GM21619 (cell line): ENCODE measurements at regions not wholly inside any gene's neighbourhood (a gene's known extent, or its start where the extent isn't known, plus 50 kb on each side); places are given as distances from the start of the nearest gene placed in this dataset.
"Not testable (repeated sequence)": the region's sequence is repeated elsewhere in the genome, so short reads cannot be mapped to it uniquely, and the experiment has no call there.

Experiments
- ATAC-seq: cut with Tn5 transposase; IDR thresholded peaks from one replicate; pipeline ENCODE4 v1.9.1; 2021; ENCODE audit not compliant: unreplicated experiment

GRCh38 chr4:17436047-17436749, 75.7 kb downstream of the QDPR start:
- ATAC-seq, result not testable (repeated sequence)

- no peak for ATAC-seq
Measured at GRCh38 chr4:17433827-17434226, 78.1 kb downstream of the QDPR start.

- no peak for ATAC-seq
Measured at GRCh38 chr4:17427991-17428390, 83.9 kb downstream of the QDPR start.

GRCh38 chr4:17426222-17426621, 85.7 kb downstream of the QDPR start:
- ATAC-seq, result no peak

- ATAC-seq, result no peak
Measured at GRCh38 chr4:17418010-17418409, 93.9 kb downstream of the QDPR start.

DNA sequence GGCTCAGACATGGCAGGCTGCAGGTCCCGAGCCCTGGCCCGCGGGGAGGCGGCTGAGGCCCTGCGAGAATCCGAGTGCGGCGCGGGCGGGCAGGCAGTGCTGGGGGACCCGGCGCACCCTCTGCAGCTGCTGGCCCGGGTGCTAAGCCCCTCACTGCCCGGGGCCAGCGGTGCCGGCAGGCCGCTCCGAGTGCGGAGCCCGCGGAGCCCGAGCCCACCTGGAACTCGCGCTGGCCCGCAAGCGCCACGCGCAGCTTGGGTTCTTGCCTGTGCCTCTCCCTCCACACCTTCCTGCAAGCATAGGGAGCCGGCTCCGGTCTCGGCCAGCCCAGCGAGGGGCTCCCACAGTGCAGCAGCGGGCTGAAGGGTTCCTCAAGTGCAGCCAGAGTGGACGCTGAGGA, 97.5 kb downstream of the QDPR start:
- no peak for ATAC-seq

- ATAC-seq, result no peak
Measured at GRCh38 chr4:17400686-17401085, 111.2 kb downstream of the QDPR start.

DNA sequence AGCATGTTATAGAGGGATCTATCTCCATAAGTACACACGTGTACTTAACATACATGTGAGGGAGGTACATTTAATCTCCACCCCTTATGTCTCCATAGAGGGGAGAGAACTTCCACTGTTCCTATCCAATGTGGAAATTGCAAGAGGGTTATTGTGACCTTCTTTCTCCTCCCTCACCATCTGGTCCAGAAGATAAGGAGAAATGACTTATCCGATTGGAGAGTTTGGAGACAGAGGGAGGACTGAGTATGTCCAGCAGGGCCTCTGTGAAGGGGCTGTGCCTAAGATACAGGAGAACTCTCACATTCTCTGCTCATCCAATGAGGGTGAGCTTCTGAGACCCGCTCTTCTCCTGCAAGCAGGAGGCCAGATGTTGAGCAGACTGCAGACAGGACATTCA, 113.1 kb downstream of the QDPR start:
- ATAC-seq, result no peak

- no peak for ATAC-seq
Measured at GRCh38 chr4:17398035-17398434, 113.9 kb downstream of the QDPR start.

GRCh38 chr4:17397611-17398010, 114.3 kb downstream of the QDPR start:
- ATAC-seq, result no peak

DNA sequence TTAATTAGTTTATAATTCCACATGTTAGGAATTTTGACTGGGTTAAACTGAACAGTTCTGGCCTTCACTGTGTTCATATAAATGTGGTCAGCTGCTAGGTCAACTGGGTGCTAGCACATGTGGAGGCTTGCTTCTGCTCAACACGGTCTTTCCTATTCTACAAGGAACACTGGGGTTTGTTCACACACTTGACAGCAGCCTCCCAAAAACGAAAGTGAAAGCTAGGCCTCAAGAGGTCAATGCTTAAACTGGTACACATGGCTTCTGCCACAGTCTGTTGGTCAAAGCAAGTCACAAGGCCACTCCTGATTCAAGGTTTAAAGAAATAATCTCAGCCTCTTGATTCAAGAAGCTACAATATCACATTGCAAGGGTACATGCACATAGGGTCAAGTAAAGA, 126.5 kb downstream of the QDPR start:
- peak; percentile 72 for ATAC-seq

DNA sequence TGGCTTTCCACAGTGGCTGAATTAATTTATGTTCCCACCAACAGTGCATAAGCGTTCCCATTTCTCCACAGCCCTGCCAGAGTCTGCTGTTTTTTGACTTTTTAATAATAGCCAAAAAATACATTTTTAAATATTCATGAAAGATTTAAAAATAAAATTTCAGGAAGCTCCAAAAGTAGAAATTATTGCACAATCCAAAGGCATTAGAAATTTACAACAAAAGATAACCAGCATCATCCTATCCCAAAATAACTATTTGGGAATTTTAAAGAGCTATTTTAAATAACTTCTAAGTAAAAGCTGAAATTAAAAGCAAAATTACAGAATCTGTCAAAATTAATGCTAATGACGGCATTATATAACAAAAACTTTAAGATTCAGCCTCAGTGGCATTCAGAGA, 131.5 kb downstream of the QDPR start:
- no peak for ATAC-seq

DNA sequence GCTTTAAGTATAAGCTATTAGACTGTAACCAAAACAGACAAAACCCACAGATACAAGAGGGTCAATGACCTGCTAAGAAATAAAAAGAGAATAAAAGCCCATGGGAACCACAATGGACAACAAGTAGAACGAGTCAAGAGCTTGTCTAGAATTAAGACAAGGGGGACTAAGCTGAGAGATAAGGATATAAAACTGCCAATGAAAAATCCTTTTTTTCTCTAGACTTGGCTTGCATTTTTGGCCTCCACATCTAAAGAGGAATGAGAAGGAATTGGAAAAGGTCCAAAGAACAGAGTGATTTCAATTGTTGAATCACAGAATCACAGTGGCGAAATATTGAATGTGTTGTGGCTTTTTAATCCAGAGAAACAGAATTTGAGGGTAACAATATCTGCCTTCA, 135.7 kb downstream of the QDPR start:
- no peak for ATAC-seq

- ATAC-seq, result no peak
Measured at GRCh38 chr4:17373666-17374065, 138.2 kb downstream of the QDPR start.

DNA sequence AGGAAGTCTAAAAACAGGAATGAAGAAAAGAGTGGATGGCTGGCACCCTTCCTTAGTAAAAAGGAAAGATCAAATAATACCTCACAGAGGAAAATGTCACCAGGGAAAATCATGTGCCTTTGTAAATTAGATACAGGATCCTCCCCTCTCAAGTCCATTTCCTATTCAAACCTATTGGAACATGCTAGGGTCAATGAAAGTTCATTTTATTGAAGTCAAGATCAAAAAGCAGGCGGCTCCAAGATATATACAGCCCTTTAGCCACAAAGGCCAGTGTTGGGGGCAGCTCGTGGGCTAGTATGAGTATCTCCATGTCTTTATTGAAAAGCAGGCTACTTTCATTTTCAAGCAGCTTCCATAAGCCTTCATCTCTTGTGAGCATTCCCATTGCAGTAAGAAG, 141.1 kb downstream of the QDPR start:
- no peak for ATAC-seq

GRCh38 chr4:17368408-17368807, 143.5 kb downstream of the QDPR start:
- ATAC-seq, result no peak

DNA sequence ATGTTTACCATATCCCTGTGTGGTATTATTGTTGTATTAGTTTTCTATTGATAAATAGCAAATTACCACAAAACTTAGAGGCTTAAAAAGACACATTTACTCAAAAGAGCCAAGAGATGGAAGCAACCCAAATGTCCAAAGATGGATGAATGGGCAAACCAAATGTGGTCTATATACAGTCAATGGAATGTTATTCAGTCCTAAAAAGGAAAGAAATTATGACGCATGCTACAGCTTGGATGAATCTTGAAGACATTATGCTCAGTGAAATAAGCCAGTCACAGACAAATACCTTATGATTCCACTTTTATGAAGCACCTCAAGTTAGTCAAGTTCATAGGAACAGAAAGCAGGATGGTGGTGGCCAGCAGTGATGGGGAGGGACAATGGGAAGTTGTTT, 144.7 kb downstream of the QDPR start:
- ATAC-seq, result no peak

- no peak for ATAC-seq
Measured at GRCh38 chr4:17366496-17366895, 145.4 kb downstream of the QDPR start.

DNA sequence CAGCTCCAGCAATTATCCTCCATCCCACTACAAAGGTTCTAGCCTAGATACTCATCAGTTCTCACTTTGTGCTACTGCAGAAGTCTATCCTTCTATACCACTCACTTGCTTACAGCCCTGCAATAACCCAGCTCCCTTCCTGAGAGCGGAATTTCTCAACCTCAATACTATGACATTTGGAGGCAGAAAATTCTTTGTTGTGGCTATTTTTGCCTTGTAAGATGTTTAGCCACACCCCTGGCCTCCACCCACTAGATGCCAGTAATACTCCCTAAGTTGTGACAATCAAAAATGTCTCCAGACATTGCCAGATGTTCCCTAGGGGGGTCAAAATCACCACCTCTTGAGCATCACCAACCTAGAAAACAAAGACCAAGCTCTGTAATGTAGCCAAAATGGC, 149.5 kb downstream of the QDPR start:
- ATAC-seq, result no peak

GRCh38 chr4:17358241-17358640, 153.6 kb downstream of the QDPR start:
- no peak for ATAC-seq

GRCh38 chr4:17356926-17357325, 155.0 kb downstream of the QDPR start:
- ATAC-seq, result no peak

DNA sequence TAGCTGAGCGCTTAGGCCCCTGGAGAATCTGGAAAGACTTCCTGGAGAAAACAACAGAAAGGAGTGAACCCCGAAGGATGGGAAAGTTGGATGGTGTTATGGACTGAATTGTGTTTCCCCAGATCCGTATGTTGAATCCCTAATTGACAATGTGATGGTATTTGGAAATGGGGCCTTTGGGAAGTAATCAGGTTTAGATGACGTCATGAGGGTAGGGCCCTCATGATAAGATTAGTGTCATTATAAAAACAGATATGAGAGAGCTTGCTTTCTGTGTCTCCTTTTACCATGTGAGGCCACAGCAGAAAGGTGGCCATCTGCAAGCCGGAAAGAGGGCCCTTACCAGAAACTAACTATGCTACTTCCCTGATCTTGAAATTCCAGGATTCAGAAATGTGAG, 159.5 kb downstream of the QDPR start:
- no peak for ATAC-seq

DNA sequence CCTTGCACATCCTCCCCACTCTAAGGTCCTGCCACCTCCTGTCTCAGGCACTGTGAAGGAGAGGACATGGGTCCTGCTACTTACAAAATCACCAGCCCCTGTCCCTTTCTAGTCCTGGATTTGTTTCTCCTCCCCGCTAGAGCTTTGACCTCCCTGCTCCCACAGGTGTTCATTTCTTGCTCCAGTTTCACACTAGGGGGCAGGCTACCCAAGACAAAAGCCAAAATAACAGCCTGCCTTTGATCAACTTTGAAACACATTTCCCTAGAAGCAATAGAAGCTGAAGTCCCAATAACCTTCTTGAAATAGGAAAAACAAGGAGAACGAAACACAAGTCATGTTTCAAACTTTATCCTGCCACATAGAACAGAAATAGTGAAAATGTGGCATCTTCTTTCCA, 164.4 kb downstream of the QDPR start:
- peak; percentile 79 for ATAC-seq
